Cardiac muscle cell (in vitro differentiated cells and primary cell): ENCODE measurements at regions not wholly inside any gene's neighbourhood (a gene's known extent, or its start where the extent isn't known, plus 50 kb on each side); places are given as distances from the start of the nearest gene placed in this dataset.

Source experiments
- DNase-seq, 2 donors: peaks; one replicate each; pipeline versions ENCODE4 v3.0.0 to v3.0.0-alpha.2; 2010 to 2017; ENCODE audit warnings: low read depth in 1 of 2, low spot score in 1 of 2
- H3K27ac ChIP-seq: fragments of 200-600 bp; sonication (generic); 2 replicates; pipeline ENCODE4 v1.5.1; 2016
- H3K27me3 ChIP-seq: fragments of 200-600 bp; sonication (generic); 2 replicates; pipeline ENCODE4 v1.6.0; 2016; ENCODE audit warnings: control low read depth
- H3K36me3 ChIP-seq: fragments of 200-600 bp; sonication (generic); 2 replicates; pipeline ENCODE4 v1.5.1; 2016; ENCODE audit warnings: control low read depth
- H3K4me1 ChIP-seq: fragments of 200-600 bp; sonication (generic); 2 replicates; pipeline ENCODE4 v1.8.1; 2017; ENCODE audit warnings: low read depth, mild to moderate bottlenecking, mixed run types
- H3K4me3 ChIP-seq: fragments of 200-600 bp; sonication (generic); 2 replicates; pipeline ENCODE4 v1.5.1; 2016; ENCODE audit warnings: mild to moderate bottlenecking
- H3K9me3 ChIP-seq: fragments of 200-600 bp; sonication (generic); 2 replicates; pipeline ENCODE4 v1.5.1; 2017; ENCODE audit warnings: low read depth, mild to moderate bottlenecking, control low read depth
- CTCF ChIP-seq: IDR thresholded peaks from 2 replicates; pipeline ENCODE4 v1.5.1; 2012; ENCODE audit warnings: low read depth, mild to moderate bottlenecking, low read length

DNA sequence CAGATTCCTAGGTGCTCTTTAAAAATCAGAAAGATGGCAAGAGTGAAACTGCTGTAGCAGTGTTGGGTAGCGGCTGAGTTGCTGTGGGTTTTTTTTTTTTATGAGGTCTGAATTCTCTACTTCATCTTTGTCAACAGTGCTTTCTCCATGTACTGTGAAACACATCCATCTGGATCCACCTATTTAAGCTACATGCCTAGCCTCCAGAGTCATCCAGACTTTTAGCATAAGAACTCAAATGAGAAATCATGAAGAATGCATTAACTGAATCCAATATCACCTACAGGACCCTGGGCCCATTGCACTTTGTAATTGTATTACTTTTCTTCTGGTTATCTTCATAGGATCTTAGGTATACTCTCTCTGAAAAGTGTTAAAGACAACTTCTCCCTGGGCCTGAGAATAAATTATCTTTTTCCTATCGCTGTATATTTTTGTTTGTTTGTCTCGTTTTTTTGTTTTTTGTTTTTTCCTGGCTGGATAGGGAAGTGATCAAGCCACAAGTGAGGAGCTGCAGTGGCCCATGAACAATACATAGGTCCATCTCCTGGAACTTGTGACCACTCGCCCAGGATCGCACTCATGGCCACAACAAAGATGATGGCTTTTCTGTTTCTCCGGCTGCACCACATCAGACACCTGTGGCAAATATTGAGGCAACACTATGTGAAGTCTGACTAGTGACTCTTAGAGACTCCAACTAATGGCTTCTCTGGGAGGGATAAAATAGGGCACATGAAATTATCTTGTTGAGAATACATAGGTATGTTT, 609.9 kb upstream of the AGTR1 start:
- TF ChIP-seq CTCF = no peak
- no peak overlapping the region for H3K27ac ChIP-seq
- no peaks in the 10 kb centered on the region for H3K36me3 ChIP-seq
- no peak for DNase-seq
- no peak overlapping the region for H3K4me3 ChIP-seq
- no peaks in the 10 kb centered on the region for H3K27me3 ChIP-seq
- H3K9me3 ChIP-seq = no peaks in the 10 kb centered on the region
- H3K4me1 ChIP-seq = no peaks in the 10 kb centered on the region

GRCh38 chr3:148089171-148089570, 608.5 kb upstream of the AGTR1 start:
- Histone ChIP-seq H3K4me3 (no peak overlapping the region), H3K9me3 (no peaks in the 10 kb centered on the region), H3K27me3 (no peaks in the 10 kb centered on the region), H3K4me1 (no peaks in the 10 kb centered on the region), H3K27ac (no peak overlapping the region), H3K36me3 (no peaks in the 10 kb centered on the region)
- no peak for TF ChIP-seq CTCF
- DNase-seq = no peak

DNA sequence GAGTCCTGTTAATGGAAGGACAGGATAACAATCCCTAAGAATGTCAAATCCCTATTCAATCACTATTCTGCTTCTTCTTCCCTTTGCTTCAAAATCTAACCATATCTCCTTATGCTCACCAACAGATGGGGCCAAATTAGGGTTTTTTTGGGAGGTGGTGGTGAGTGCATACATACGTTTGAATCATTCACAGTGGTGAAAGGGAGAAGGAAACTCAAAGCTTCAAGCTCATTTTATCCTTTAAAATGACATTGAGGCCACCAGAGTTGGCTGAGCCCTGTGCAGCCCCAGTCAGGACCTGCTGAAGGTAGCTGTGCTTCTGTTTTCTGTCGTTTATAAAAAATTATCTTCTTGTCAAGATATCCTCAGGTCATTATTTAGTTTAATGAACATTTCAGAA, 607.5 kb upstream of the AGTR1 start:
- Histone ChIP-seq H3K4me1 (no peaks in the 10 kb centered on the region), H3K9me3 (no peaks in the 10 kb centered on the region), H3K36me3 (no peaks in the 10 kb centered on the region), H3K27ac (no peak overlapping the region), H3K27me3 (no peaks in the 10 kb centered on the region), H3K4me3 (no peak overlapping the region)
- TF ChIP-seq CTCF = no peak
- no peak for DNase-seq

DNA sequence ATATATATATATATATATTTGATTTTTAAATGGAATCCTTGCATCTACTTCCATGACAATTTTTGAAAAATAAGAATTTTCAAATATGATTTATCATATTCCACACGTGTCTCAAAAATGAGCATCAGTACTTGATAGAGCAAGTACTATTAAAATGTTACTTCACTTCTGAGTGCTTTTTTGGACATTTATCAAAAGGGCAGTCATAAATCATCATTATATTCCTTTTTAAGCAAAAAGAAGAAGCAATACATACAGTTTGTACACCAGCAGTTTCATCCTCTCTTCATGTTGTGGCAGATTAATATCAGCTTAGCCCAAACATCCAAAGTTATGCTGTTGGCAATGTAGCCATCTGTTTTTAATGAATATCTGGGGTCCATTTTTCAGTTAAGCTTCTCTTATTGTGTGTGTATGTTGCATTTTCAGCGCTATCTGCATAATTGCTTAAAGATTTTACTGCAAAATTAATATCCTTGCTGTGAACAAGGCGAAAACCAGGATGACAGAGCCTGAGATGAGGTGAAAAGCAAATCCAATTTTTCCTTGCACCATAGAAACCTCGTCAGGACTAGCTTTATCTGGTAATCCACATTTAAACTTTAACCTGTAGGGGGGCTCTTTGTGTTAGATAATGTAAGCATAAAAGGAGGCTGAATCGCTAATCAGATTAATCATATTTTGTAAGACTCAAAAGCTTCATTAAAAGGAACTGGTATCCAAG, 604.9 kb upstream of the AGTR1 start:
- no peaks in the 10 kb centered on the region for H3K27me3 ChIP-seq
- TF ChIP-seq CTCF = no peak
- H3K4me3 ChIP-seq = no peak overlapping the region
- DNase-seq = no peak
- H3K27ac ChIP-seq = no peak overlapping the region
- no peaks in the 10 kb centered on the region for H3K36me3 ChIP-seq
- H3K9me3 ChIP-seq = no peaks in the 10 kb centered on the region
- no peaks in the 10 kb centered on the region for H3K4me1 ChIP-seq

- Histone ChIP-seq H3K4me1 (no peaks in the 10 kb centered on the region), H3K4me3 (no peak overlapping the region), H3K9me3 (no peaks in the 10 kb centered on the region), H3K36me3 (no peaks in the 10 kb centered on the region), H3K27me3 (no peaks in the 10 kb centered on the region), H3K27ac (no peak overlapping the region)
- no peak for TF ChIP-seq CTCF
- DNase-seq = no peak
These were observed 604.0 kb upstream of the AGTR1 start for GRCh38 chr3:148093753-148094152.
